ENCODE measurements at regions not wholly inside any gene's neighbourhood (a gene's known extent, or its start where the extent isn't known, plus 50 kb on each side); places are given as distances from the start of the nearest gene placed in this dataset.

GRCh38 chr2:240290432-240291336 is 144.8 kb upstream of the GPC1 start:
- TF ChIP-seq CTCF (IDR thresholded peaks at IDR 0.05; ENCODE audit: low read depth, low read length, poor library complexity, severe bottlenecking): no peak
- no peak for TF ChIP-seq EZH2phosphoT487 (IDR thresholded peaks at IDR 0.05; ENCODE audit: borderline replicate concordance, low read length)

Measured in DOHH2 (cell line).